Nephron (organoid): ENCODE measurements at regions not wholly inside any gene's neighbourhood (a gene's known extent, or its start where the extent isn't known, plus 50 kb on each side); places are given as distances from the start of the nearest gene placed in this dataset.

Source experiments
- H3K27ac Mint-ChIP-seq, 3 experiments: 2 replicates each; pipeline ENCODE4 v1.8.0; 2020; ENCODE audit warnings: mixed read lengths in 3 of 3, mild to moderate bottlenecking in 2 of 3, moderate library complexity in 1 of 3
- H3K27me3 Mint-ChIP-seq: 2 replicates; pipeline ENCODE4 v1.8.0; 2021; ENCODE audit warnings: low read depth, mild to moderate bottlenecking, moderate library complexity, mixed read lengths
- H3K36me3 Mint-ChIP-seq: 2 replicates; pipeline ENCODE4 v1.8.0; 2020; ENCODE audit warnings: low read depth, mixed read lengths
- H3K4me1 Mint-ChIP-seq: 2 replicates; pipeline ENCODE4 v1.8.0; 2020; ENCODE audit warnings: mixed read lengths
- H3K4me3 Mint-ChIP-seq, 3 experiments: 2 replicates each; pipeline ENCODE4 v1.8.0; 2020; ENCODE audit warnings: mild to moderate bottlenecking in 3 of 3, mixed read lengths in 3 of 3, moderate library complexity in 2 of 3
- H3K9me3 Mint-ChIP-seq: 2 replicates; pipeline ENCODE4 v1.8.0; 2020; ENCODE audit warnings: mixed read lengths
- CTCF ChIP-seq, 3 experiments: fragments of 200-600 bp; sonication (generic); IDR thresholded peaks; one replicate each; pipeline ENCODE4 v1.5.0; 2021; ENCODE audit warnings: antibody characterized with exemption in 3 of 3; ENCODE audit not compliant: unreplicated experiment in 3 of 3

GRCh38 chr6:169841907-169842606 is 90.6 kb downstream of the ERMARD start:
- no peak for TF ChIP-seq CTCF (IDR thresholded peaks at IDR 0.05; ENCODE audit: unreplicated experiment in 3 of 3)
- Mint-ChIP-seq H3K36me3 (no peaks in the 10 kb centered on the region), H3K27ac (no peak overlapping the region), H3K4me3 (no peak overlapping the region), H3K27me3 (peaks cover 27% of the 10 kb centered on the region), H3K9me3 (peaks cover 2% of the 10 kb centered on the region), H3K4me1 (no peaks in the 10 kb centered on the region)

DNA sequence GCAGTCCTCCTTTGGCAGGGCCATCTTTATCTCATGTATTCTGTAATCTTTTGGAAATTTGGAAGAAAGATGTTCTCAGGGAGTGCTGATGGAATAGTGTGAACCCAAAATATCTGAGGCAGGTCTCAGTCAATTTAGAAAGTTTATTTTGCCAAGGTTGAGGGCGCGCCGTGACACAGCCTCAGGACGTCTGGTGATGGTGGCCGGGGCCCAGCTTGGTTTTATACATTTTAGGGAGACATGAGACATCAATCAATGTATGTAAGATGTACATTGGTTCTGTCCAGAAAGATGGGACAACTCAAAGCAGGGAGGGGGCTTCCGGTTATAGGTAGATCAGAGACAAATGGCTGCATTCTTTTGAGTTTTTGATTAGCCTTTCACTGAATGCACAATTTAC is 89.8 kb downstream of the ERMARD start:
- Mint-ChIP-seq H3K4me1 (no peaks in the 10 kb centered on the region), H3K27me3 (peaks cover 32% of the 10 kb centered on the region), H3K9me3 (peaks cover 2% of the 10 kb centered on the region)

DNA sequence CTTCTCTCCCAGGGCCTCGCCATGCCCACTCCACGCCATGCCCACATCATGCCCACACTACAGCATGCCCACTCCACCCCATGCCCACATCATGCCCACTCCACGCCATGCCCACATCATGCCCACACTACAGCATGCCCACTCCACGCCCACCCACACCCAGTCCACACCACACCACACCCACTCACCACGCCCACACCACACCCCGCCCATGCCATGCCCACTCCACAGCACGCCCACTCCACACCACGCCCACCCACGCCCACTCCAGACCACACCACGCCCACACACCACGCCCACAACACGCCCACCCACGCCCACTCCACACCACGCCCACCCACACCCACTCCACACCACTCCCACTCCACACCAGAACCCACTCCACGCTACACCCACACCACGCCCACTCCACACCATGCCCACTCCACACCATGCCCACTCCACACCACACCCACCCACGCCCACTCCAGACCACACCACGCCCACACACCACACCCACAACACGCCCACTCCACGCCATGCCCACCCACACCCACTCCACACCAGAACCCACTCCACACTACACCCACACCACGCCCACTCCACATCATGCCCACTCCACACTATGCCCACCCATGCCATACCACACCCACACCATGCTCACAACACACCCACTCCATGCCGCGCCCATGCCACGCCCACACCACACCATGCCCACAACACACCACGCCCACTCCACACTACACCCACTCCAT is 88.6 kb downstream of the ERMARD start:
- peaks cover 36% of the 10 kb centered on the region for H3K27me3 Mint-ChIP-seq
- no peaks in the 10 kb centered on the region for H3K36me3 Mint-ChIP-seq
- no peak overlapping the region for H3K4me3 Mint-ChIP-seq
- H3K9me3 Mint-ChIP-seq, result peaks cover 8% of the 10 kb centered on the region
- H3K27ac Mint-ChIP-seq, result no peak overlapping the region
- TF ChIP-seq CTCF (IDR thresholded peaks at IDR 0.05; ENCODE audit: unreplicated experiment in 3 of 3), result no peak
- no peaks in the 10 kb centered on the region for H3K4me1 Mint-ChIP-seq

More for the DNA sequence above, 89.8 kb downstream of the ERMARD start:
- no peak overlapping the region for H3K27ac Mint-ChIP-seq
- TF ChIP-seq CTCF (IDR thresholded peaks at IDR 0.05; ENCODE audit: unreplicated experiment in 3 of 3), result no peak
- no peaks in the 10 kb centered on the region for H3K36me3 Mint-ChIP-seq
- H3K4me3 Mint-ChIP-seq, result no peak overlapping the region

DNA sequence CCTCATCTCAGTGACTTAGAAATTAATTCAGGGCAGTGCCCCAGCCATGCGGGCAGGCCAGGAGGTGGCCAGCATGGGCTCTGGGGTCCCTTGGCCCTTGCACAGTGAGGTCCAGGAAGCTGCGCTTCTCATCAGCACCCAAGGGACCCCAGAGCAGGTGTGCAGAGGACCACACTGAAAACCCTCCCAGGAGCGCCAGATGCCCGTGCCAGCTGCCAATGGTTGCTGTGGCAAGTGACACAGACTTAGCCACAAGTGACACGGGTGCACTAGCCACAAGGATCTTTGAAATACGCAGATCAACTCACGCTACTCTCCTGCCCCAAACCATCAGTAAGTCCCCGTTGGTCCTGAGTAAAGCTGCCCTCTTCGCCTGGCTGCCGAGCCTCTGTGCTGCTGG is 88.1 kb downstream of the ERMARD start:
- Mint-ChIP-seq H3K4me3 (no peak overlapping the region), H3K27me3 (peaks cover 39% of the 10 kb centered on the region), H3K9me3 (peaks cover 8% of the 10 kb centered on the region), H3K27ac (no peak overlapping the region), H3K36me3 (no peaks in the 10 kb centered on the region), H3K4me1 (no peaks in the 10 kb centered on the region)
- TF ChIP-seq CTCF (IDR thresholded peaks at IDR 0.05; ENCODE audit: unreplicated experiment in 3 of 3), result no peak

GRCh38 chr6:169839029-169839481 is 87.6 kb downstream of the ERMARD start:
- Mint-ChIP-seq H3K4me3 (no peak overlapping the region), H3K4me1 (no peaks in the 10 kb centered on the region), H3K9me3 (peaks cover 8% of the 10 kb centered on the region), H3K36me3 (no peaks in the 10 kb centered on the region), H3K27me3 (peaks cover 35% of the 10 kb centered on the region), H3K27ac (no peak overlapping the region)
- TF ChIP-seq CTCF (IDR thresholded peaks at IDR 0.05; ENCODE audit: unreplicated experiment in 3 of 3), result no peak
